NCI-H82 treated with DMSO at 0.1 percent for 48 hours (cell line): ENCODE measurements at regions not wholly inside any gene's neighbourhood (a gene's known extent, or its start where the extent isn't known, plus 50 kb on each side); places are given as distances from the start of the nearest gene placed in this dataset.
"Not testable (repeated sequence)": the region's sequence is repeated elsewhere in the genome, so short reads cannot be mapped to it uniquely, and the experiment has no call there.

Source experiments
- DNase-seq: peaks from one replicate; lab custom pipeline; 2025; ENCODE audit not compliant: unreplicated experiment; lab: John Stamatoyannopoulos, UW

- DNase-seq = no peak
Observed at GRCh38 chr16:87207965-87208364, 109.2 kb downstream of the C16orf95 start.

- not testable (repeated sequence) for DNase-seq
Observed at GRCh38 chr16:87208968-87209367, 108.2 kb downstream of the C16orf95 start.

GRCh38 chr16:87209808-87210512 lies 107.2 kb downstream of the C16orf95 start:
- no peak for DNase-seq

GRCh38 chr16:87210894-87211293 lies 106.3 kb downstream of the C16orf95 start:
- DNase-seq = no peak

GRCh38 chr16:87212026-87212425 lies 105.2 kb downstream of the C16orf95 start:
- DNase-seq = no peak

- no peak for DNase-seq
Observed at GRCh38 chr16:87213536-87213935, 103.7 kb downstream of the C16orf95 start.

GRCh38 chr16:87216148-87216840 lies 100.9 kb downstream of the C16orf95 start:
- DNase-seq = no peak

- DNase-seq = no peak
Observed at GRCh38 chr16:87216841-87217275, 100.3 kb downstream of the C16orf95 start.

- DNase-seq = not testable (repeated sequence)
Observed at GRCh38 chr16:87217802-87218201, 99.4 kb downstream of the C16orf95 start.

GRCh38 chr16:87218281-87219055 lies 98.7 kb downstream of the C16orf95 start:
- DNase-seq = no peak

- no peak for DNase-seq
Observed at GRCh38 chr16:87219287-87219909, 97.8 kb downstream of the C16orf95 start.

- DNase-seq = no peak
Observed at GRCh38 chr16:87221633-87222032, 95.6 kb downstream of the C16orf95 start.

- DNase-seq = no peak
Observed at GRCh38 chr16:87222335-87222734, 94.9 kb downstream of the C16orf95 start.

GRCh38 chr16:87223656-87224248 lies 93.4 kb downstream of the C16orf95 start:
- no peak for DNase-seq

- no peak for DNase-seq
Observed at GRCh38 chr16:87226926-87227295, 90.3 kb downstream of the C16orf95 start.

- DNase-seq = no peak
Observed at GRCh38 chr16:87227296-87227951, 89.8 kb downstream of the C16orf95 start.

- no peak for DNase-seq
Observed at GRCh38 chr16:87228363-87228762, 88.8 kb downstream of the C16orf95 start.

- no peak for DNase-seq
Observed at GRCh38 chr16:87229230-87230188, 87.7 kb downstream of the C16orf95 start.

- no peak for DNase-seq
Observed at GRCh38 chr16:87230571-87230970, 86.6 kb downstream of the C16orf95 start.
